Endothelial cell (in vitro differentiated cells): ENCODE measurements at regions not wholly inside any gene's neighbourhood (a gene's known extent, or its start where the extent isn't known, plus 50 kb on each side); places are given as distances from the start of the nearest gene placed in this dataset.

Experiments used
- DNase-seq: peaks from one replicate; pipeline ENCODE4 v3.0.0; 2021; ENCODE audit warnings: low spot score
- H3K27ac Mint-ChIP-seq: one replicate; pipeline ENCODE4 v1.8.0; 2021; ENCODE audit warnings: mixed read lengths, inconsistent platforms; ENCODE audit not compliant: unreplicated experiment
- H3K27me3 Mint-ChIP-seq: one replicate; pipeline ENCODE4 v1.8.0; 2021; ENCODE audit warnings: mild to moderate bottlenecking, moderate library complexity, mixed read lengths, inconsistent platforms; ENCODE audit not compliant: unreplicated experiment
- H3K36me3 Mint-ChIP-seq: one replicate; pipeline ENCODE4 v1.8.0; 2021; ENCODE audit warnings: mild to moderate bottlenecking, low read depth, mixed read lengths, inconsistent platforms; ENCODE audit not compliant: unreplicated experiment
- H3K4me1 Mint-ChIP-seq: one replicate; pipeline ENCODE4 v1.8.0; 2021; ENCODE audit warnings: mild to moderate bottlenecking, mixed read lengths, inconsistent platforms; ENCODE audit not compliant: unreplicated experiment
- H3K4me3 Mint-ChIP-seq: one replicate; pipeline ENCODE4 v1.8.0; 2021; ENCODE audit warnings: mild to moderate bottlenecking, mixed read lengths, inconsistent platforms; ENCODE audit not compliant: unreplicated experiment
- H3K9me3 Mint-ChIP-seq: one replicate; pipeline ENCODE4 v1.8.0; 2021; ENCODE audit warnings: mixed read lengths, inconsistent platforms; ENCODE audit not compliant: unreplicated experiment
- CTCF ChIP-seq: fragments of 200-600 bp; sonication (generic); IDR thresholded peaks from one replicate; pipeline ENCODE4 v1.5.0; 2021; ENCODE audit warnings: antibody characterized with exemption; ENCODE audit not compliant: unreplicated experiment

- H3K36me3 Mint-ChIP-seq, result no peaks in the 10 kb centered on the region
- H3K4me1 Mint-ChIP-seq, result no peaks in the 10 kb centered on the region
- no peak overlapping the region for H3K4me3 Mint-ChIP-seq
- no peak overlapping the region for H3K27ac Mint-ChIP-seq
- no peak for TF ChIP-seq CTCF
- H3K27me3 Mint-ChIP-seq, result peaks cover 2% of the 10 kb centered on the region
- peaks cover 3% of the 10 kb centered on the region for H3K9me3 Mint-ChIP-seq
- DNase-seq, result no peak
Measured at GRCh38 chr3:59101231-59101736, 51.5 kb upstream of the CFAP20DC start.
